ENCODE measurements at regions not wholly inside any gene's neighbourhood (a gene's known extent, or its start where the extent isn't known, plus 50 kb on each side); places are given as distances from the start of the nearest gene placed in this dataset.

- no peak for FAIRE-seq
These were observed 51.0 kb upstream of the TNC start for GRCh38 chr9:115169003-115169402.

- no peak for FAIRE-seq
These were observed 52.6 kb upstream of the TNC start for GRCh38 chr9:115170358-115171073.

- FAIRE-seq, result no peak
These were observed 54.0 kb upstream of the TNC start for GRCh38 chr9:115171921-115172388.

- FAIRE-seq, result no peak
These were observed 64.3 kb upstream of the TNC start for GRCh38 chr9:115182264-115182663.

- no peak for FAIRE-seq
These were observed 65.5 kb upstream of the TNC start for GRCh38 chr9:115183436-115183835.

GRCh38 chr9:115189686-115190085 is 71.7 kb upstream of the TNC start:
- FAIRE-seq, result no peak

- FAIRE-seq, result no peak
These were observed 73.7 kb upstream of the TNC start for GRCh38 chr9:115191667-115192066.

GRCh38 chr9:115192280-115192679 is 74.3 kb upstream of the TNC start:
- no peak for FAIRE-seq

- FAIRE-seq, result no peak
These were observed 75.0 kb upstream of the TNC start for GRCh38 chr9:115192835-115193525.

- no peak for FAIRE-seq
These were observed 75.8 kb upstream of the TNC start for GRCh38 chr9:115193777-115194176.

- FAIRE-seq, result no peak
These were observed 76.3 kb upstream of the TNC start for GRCh38 chr9:115194216-115194615.

GRCh38 chr9:115195912-115196311 is 78.0 kb upstream of the TNC start:
- no peak for FAIRE-seq

- FAIRE-seq, result no peak
These were observed 79.0 kb upstream of the TNC start for GRCh38 chr9:115196919-115197318.

- FAIRE-seq, result no peak
These were observed 80.0 kb upstream of the TNC start for GRCh38 chr9:115198001-115198400.

- FAIRE-seq, result no peak
These were observed 83.0 kb upstream of the TNC start for GRCh38 chr9:115200711-115201505.

GRCh38 chr9:115202181-115202580 is 84.2 kb upstream of the TNC start:
- FAIRE-seq, result no peak

GRCh38 chr9:115202960-115203751 is 85.2 kb upstream of the TNC start:
- FAIRE-seq, result no peak

- no peak for FAIRE-seq
These were observed 87.0 kb upstream of the TNC start for GRCh38 chr9:115204904-115205453.

GRCh38 chr9:115207003-115207836 is 89.3 kb upstream of the TNC start:
- no peak for FAIRE-seq

GRCh38 chr9:115208501-115208900 is 90.5 kb upstream of the TNC start:
- FAIRE-seq, result no peak

- FAIRE-seq, result no peak
These were observed 91.8 kb upstream of the TNC start for GRCh38 chr9:115209601-115210306.
